ENCODE measurements at regions not wholly inside any gene's neighbourhood (a gene's known extent, or its start where the extent isn't known, plus 50 kb on each side); places are given as distances from the start of the nearest gene placed in this dataset.
A peak's percentile ranks its signal among the peaks of the same experiment; 100 is the strongest.

- no peak overlapping the region for H3K4me3 Mint-ChIP-seq (ENCODE audit: unreplicated experiment)
- no peaks in the 10 kb centered on the region for H3K27me3 Mint-ChIP-seq (ENCODE audit: low read depth)
- H3K36me3 Mint-ChIP-seq (ENCODE audit: low read depth), result no peaks in the 10 kb centered on the region
- no peaks in the 10 kb centered on the region for H3K9me3 Mint-ChIP-seq (ENCODE audit: low read depth)
- H3K27ac Mint-ChIP-seq (ENCODE audit: unreplicated experiment), result no peak overlapping the region
- TF ChIP-seq, protein P1, sequence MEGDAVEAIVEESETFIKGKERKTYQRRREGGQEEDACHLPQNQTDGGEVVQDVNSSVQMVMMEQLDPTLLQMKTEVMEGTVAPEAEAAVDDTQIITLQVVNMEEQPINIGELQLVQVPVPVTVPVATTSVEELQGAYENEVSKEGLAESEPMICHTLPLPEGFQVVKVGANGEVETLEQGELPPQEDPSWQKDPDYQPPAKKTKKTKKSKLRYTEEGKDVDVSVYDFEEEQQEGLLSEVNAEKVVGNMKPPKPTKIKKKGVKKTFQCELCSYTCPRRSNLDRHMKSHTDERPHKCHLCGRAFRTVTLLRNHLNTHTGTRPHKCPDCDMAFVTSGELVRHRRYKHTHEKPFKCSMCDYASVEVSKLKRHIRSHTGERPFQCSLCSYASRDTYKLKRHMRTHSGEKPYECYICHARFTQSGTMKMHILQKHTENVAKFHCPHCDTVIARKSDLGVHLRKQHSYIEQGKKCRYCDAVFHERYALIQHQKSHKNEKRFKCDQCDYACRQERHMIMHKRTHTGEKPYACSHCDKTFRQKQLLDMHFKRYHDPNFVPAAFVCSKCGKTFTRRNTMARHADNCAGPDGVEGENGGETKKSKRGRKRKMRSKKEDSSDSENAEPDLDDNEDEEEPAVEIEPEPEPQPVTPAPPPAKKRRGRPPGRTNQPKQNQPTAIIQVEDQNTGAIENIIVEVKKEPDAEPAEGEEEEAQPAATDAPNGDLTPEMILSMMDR (IDR thresholded peaks at IDR 0.05), result peak; percentile 49
- no peak for DNase-seq (ENCODE audit: low spot score)
- H3K4me1 Mint-ChIP-seq (ENCODE audit: low read depth), result peaks cover 27% of the 10 kb centered on the region
Observed at GRCh38 chr1:115466433-115466832, 128.4 kb upstream of the NGF start.

- no peaks in the 10 kb centered on the region for H3K36me3 Mint-ChIP-seq (ENCODE audit: low read depth)
- H3K27me3 Mint-ChIP-seq (ENCODE audit: low read depth), result no peaks in the 10 kb centered on the region
- no peaks in the 10 kb centered on the region for H3K9me3 Mint-ChIP-seq (ENCODE audit: low read depth)
- no peak for DNase-seq (ENCODE audit: low spot score)
- no peak overlapping the region for H3K27ac Mint-ChIP-seq (ENCODE audit: unreplicated experiment)
- TF ChIP-seq, protein P1 (IDR thresholded peaks at IDR 0.05), result no peak
- no peak overlapping the region for H3K4me3 Mint-ChIP-seq (ENCODE audit: unreplicated experiment)
- H3K4me1 Mint-ChIP-seq (ENCODE audit: low read depth), result peaks cover 26% of the 10 kb centered on the region
Observed at GRCh38 chr1:115465802-115466363, 127.8 kb upstream of the NGF start.

- Mint-ChIP-seq H3K27ac (ENCODE audit: unreplicated experiment) (no peak overlapping the region), H3K36me3 (ENCODE audit: low read depth) (no peaks in the 10 kb centered on the region), H3K4me3 (ENCODE audit: unreplicated experiment) (no peak overlapping the region), H3K4me1 (ENCODE audit: low read depth) (peaks cover 13% of the 10 kb centered on the region), H3K9me3 (ENCODE audit: low read depth) (no peaks in the 10 kb centered on the region), H3K27me3 (ENCODE audit: low read depth) (no peaks in the 10 kb centered on the region)
- no peak for DNase-seq (ENCODE audit: low spot score)
- TF ChIP-seq, protein P1 (IDR thresholded peaks at IDR 0.05), result peak; percentile 53
Observed at GRCh38 chr1:115463347-115463746, 125.3 kb upstream of the NGF start.

- H3K9me3 Mint-ChIP-seq (ENCODE audit: low read depth), result no peaks in the 10 kb centered on the region
- H3K36me3 Mint-ChIP-seq (ENCODE audit: low read depth), result no peaks in the 10 kb centered on the region
- H3K4me1 Mint-ChIP-seq (ENCODE audit: low read depth), result peaks cover 9% of the 10 kb centered on the region
- DNase-seq (ENCODE audit: low spot score), result no peak
- no peak overlapping the region for H3K27ac Mint-ChIP-seq (ENCODE audit: unreplicated experiment)
- H3K4me3 Mint-ChIP-seq (ENCODE audit: unreplicated experiment), result no peak overlapping the region
- TF ChIP-seq, protein P1 (IDR thresholded peaks at IDR 0.05), result no peak
- no peaks in the 10 kb centered on the region for H3K27me3 Mint-ChIP-seq (ENCODE audit: low read depth)
Observed at GRCh38 chr1:115462566-115463076, 124.6 kb upstream of the NGF start.

DNA sequence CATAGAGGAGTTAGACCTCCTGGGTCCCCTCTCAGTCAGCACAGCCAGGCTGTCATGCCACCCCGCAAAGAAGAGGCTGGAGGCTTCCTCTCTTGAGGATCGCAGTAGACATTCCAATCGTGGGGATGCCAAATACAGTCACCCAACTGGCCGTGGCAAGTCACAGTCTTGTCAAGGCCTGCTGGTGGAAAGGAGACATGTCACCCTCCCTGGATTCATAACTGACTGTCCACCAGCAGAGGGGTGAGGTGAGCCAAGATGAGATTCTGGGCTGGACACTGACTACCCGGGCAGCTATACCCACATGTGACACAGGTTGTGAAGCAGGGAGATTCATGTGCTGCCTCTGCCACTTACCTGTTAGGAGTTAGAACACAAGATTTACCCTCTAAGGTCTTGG, 123.5 kb upstream of the NGF start:
- no peak overlapping the region for H3K27ac Mint-ChIP-seq (ENCODE audit: unreplicated experiment)
- no peaks in the 10 kb centered on the region for H3K36me3 Mint-ChIP-seq (ENCODE audit: low read depth)
- H3K4me1 Mint-ChIP-seq (ENCODE audit: low read depth), result peaks cover 13% of the 10 kb centered on the region
- TF ChIP-seq, protein P1 (IDR thresholded peaks at IDR 0.05), result peak; percentile 18
- no peaks in the 10 kb centered on the region for H3K9me3 Mint-ChIP-seq (ENCODE audit: low read depth)
- H3K4me3 Mint-ChIP-seq (ENCODE audit: unreplicated experiment), result no peak overlapping the region
- H3K27me3 Mint-ChIP-seq (ENCODE audit: low read depth), result no peaks in the 10 kb centered on the region
- no peak for DNase-seq (ENCODE audit: low spot score)
